Smooth muscle cell of the brain vasculature (primary cell): ENCODE measurements at regions not wholly inside any gene's neighbourhood (a gene's known extent, or its start where the extent isn't known, plus 50 kb on each side); places are given as distances from the start of the nearest gene placed in this dataset.
"Not testable (repeated sequence)": the region's sequence is repeated elsewhere in the genome, so short reads cannot be mapped to it uniquely, and the experiment has no call there.

ENCODE experiments used
- DNase-seq: peaks from one replicate; pipeline ENCODE4 v3.0.0-alpha.2; 2012; ENCODE audit warnings: low read depth, low spot score

- DNase-seq = no peak
Measured at GRCh38 chr12:92426332-92426731, 276.5 kb upstream of the PLEKHG7 start.

GRCh38 chr12:92425165-92425564, 277.6 kb upstream of the PLEKHG7 start:
- DNase-seq = no peak

GRCh38 chr12:92424338-92424737, 278.5 kb upstream of the PLEKHG7 start:
- peak; percentile 12 for DNase-seq

- DNase-seq = no peak
Measured at GRCh38 chr12:92421701-92422100, 276.1 kb upstream of the BTG1 start.

- DNase-seq = no peak
Measured at GRCh38 chr12:92421042-92421441, 275.4 kb upstream of the BTG1 start.

GRCh38 chr12:92419201-92419600, 273.6 kb upstream of the BTG1 start:
- no peak for DNase-seq

- DNase-seq = no peak
Measured at GRCh38 chr12:92418381-92418780, 272.7 kb upstream of the BTG1 start.

- no peak for DNase-seq
Measured at GRCh38 chr12:92417373-92417772, 271.7 kb upstream of the BTG1 start.

GRCh38 chr12:92416385-92416812, 270.8 kb upstream of the BTG1 start:
- no peak for DNase-seq

DNA sequence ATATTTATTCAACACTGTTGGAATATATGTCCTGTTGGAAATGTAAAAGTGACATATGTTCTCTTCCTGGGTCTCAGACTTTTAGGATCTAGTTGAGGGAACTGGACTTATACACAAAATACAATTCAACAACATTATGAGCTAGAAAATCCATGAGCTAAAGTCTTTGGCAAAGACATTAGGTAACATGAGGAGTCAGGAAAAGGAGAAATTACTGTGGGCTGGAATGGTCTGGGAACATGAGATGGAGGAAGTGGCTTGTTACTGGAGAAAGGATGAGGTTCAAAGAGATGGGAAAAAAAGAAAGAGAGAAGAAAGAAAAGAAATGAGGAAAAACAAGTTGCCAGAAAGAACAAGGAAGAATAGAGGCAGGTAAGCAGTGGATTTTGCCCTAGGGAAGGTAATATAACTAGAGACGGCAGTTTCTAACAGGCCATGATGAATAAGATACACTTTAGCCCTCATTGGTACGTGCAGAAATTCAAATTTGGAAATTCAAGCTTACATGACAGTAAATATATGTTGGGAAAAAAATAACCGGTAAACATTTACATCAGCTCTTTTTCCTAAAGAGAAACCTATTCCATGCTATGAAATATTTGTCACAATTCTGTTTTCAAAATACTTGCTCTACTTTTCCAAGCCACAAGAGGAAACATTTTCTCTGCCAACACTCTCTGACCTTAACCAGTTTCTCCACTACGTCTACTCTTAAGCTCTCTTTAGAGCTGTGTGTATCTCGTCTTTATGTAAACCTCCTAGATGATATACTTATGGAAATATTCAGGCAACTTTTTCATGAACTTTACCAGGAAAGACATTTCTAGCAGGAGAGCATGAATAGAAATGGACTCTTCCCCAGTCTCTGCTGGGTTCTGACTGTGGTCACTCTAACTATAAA, 268.8 kb upstream of the BTG1 start:
- no peak for DNase-seq

DNA sequence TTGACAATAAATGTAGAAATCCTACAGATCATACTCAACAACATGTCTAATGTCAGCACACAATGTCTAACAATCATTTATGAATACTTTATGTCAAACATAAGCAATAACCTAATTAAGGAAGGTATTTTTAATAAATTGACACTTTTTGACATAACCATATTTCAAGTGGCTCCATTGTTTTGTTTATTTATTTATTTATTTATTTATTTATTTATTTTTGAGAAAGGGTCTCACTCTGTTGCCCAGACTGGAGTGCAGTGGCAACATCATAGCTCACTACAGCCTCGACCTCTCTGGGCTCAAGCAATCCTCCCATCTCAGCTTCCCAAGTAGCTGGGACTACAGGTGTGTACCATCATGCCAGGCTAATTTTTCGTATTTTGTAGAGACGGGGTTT, 267.6 kb upstream of the BTG1 start:
- DNase-seq = no peak

GRCh38 chr12:92412856-92413255, 267.2 kb upstream of the BTG1 start:
- peak; percentile 15 for DNase-seq

DNA sequence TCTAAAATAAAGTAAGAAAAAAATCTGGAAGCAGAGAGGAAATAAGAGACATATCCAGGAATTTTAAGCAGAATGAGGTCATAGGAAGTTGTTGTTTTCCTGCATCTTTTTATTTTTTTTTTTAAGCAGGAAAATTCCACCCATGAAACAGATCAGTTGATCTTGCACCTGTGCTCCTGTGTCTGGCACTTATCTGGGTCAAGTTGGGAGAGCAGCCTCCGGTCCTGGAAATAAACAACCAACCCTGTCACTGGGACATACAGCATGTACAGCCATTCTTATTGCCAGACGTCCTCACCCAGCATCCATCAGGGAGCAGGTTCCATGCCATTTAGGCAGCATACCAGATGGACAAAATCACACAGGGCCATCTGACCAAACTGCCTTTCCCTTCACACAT, 266.0 kb upstream of the BTG1 start:
- no peak for DNase-seq

DNA sequence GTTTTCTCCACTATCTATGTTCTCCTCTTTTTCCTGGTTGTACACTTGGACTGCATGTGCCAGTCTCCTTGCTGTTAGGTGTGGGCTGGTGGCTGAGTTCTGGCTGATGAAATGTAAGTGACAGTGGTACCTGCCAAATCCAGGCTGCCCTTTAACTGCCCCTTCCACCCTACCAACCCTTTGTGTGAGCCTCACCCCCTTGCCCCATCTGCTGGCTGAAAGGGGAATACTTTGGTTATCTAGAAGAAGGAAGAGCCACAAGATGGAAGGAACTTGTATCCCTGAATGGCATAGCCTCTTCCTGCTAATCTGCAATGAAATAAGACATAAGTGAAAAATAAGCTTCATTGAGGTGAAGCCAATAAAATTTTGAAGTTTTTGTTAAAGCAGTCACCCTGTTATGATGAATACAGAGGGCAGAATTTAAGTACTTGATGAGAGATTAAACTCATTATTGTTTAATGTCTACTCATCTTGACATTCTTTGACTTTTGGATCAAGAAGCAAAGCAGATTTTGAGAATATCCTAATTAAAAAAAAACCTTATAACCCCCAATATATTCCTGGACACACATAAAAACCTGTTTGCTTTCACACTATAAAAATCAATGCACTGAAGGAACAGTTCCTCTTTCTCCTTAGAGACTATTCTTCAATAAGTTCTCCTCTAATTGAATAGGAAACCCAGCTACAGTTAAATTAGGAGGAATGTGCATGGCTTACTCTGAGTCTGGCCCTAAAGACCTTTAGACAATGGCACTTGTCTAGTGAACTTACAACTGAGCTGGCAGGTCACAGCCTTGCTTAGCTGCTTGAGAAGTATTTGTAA, 262.6 kb upstream of the BTG1 start:
- no peak for DNase-seq

DNA sequence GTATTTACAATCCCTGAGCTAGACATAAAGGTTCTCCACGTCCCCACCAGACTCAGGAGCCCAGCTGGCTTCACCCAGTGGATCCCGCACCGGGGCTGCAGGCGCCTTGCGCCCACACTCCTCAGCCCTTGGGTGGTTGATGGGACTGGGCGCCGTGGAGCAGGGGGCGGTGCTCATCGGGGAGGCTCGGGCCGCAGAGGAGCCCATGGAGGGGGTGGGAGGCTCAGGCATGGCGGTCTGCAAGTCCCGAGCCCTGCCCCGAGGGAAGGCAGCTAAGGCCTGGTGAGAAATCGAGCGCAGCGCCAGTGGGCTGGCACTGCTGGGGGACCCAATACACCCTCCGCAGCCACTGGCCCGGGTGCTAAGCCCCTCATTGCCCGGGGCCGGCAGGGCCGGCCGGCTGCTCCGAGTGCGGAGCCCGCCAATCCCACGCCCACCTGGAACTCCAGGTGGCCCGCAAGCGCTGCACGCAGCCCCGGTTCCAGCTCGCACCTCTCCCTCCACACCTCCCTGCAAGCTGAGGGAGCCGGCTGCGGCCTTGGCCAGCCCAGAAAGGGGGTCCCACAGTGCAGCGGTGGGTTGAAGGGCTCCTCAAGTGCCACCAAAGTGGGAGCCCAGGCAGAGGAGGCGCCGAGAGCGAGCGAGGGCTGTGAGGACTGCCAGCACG, 260.9 kb upstream of the BTG1 start:
- DNase-seq = not testable (repeated sequence)

DNA sequence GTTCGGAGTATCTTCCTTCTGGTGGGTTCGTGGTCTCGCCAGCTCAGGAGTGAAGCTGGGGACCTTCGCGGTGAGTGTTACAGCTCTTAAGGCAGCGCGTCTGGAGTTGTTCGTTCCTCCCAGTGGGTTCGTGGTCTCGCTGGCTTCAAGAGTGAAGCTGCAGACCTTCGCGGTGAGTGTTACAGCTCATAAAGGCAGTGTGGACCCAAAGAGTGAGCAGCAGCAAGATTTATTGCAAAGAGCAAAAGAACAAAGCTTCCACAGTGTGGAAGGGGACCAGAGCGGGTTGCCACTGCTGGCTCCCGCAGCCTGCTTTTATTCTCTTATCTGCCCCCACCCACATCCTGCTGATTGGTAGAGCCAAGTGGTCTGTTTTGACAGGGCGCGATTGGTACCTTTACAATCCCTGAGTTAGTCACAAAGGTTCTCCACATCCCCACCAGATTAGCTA, 260.2 kb upstream of the BTG1 start:
- not testable (repeated sequence) for DNase-seq

DNA sequence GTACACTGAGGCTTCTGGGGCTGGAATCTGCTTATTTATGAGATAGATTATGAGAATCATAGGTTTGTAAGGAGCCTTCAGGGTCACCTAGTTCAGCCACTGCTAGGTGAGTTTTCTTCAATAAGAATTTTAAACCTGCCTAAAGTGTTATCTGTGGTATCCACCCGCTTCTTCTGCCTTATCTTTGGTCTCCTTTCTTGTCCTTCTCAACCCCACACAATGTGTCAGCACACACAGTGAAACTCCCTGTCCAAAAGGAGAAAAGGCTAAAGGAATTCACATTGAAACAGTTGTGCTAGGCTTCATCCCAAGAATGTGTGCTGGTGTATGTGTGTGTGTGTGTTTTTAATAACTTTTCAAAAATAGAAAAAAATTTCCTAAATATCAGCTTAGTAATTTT, 259.3 kb upstream of the BTG1 start:
- no peak for DNase-seq

DNA sequence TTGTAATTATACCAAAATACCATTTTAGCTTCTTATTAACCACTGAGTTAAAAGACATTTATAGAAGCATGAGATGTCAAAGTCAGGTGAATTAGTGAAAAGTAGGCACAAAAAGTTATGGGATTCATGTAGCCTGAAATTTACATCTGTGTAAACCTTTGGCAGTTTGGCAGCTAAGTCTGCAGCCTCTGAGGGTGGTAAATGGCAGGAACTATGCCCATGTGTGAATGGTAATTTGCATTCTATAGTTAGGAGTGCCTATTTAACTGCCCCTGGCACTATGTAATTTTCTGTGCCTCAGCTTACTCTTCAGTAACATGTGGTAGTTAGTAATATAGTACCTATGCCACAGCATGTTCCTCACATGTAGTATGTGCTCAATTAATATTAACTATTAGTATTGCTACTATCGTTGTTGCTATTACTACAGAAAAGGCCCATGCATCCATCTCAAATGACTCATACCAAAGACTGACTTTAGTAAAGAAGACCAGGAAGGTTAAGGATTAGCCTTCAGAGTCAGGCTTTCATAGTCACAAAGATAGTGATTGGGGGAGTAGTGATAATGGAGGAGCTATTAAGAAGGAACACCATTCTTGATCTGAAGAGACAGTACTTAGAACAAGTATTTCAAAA, 258.7 kb upstream of the BTG1 start:
- DNase-seq = no peak

DNA sequence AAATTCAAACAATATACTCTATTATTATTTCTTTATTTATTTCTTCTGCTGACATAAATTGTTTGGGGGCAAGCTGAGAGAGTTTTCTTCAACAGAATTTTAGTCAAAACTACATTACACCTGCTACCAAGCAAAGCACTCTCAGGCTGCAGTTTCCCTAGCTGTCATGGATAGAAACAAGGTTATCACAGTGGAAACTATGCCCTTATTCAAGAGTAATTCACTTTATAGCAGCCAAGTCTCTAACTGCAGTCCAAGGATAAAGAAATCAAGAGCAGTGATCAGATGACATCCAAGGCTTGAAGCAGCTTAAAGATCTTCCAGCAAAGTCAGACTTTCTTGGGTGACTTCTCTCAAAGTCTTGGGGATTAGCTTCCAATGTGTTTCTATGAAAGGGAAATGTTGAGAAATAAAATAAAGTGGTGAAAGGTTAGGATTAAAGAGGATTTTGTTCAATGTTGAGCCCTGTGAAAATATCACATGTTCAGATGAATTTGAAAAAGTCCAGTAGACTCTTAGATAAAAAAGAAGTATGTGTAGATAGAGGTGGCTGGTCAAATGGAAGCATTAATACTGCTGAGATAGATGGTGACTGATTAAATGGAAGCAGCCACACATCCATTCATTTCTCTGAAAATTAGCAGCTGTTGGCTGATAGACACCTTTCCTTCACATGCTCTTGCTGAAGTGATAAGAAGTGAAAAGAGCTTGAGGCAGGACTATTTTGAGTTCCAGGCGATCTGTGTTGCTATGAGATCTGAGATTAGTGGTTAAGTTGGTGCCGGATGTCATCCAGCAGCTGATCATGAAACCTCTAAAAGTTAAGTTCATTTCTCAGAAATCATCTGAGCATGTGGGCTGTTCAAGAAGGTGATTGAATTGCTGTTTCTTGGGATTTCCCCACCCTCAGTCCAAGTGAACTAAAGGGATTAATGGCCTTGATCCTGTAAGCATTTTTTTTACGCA, 257.8 kb upstream of the BTG1 start:
- DNase-seq = no peak

- no peak for DNase-seq
Measured at GRCh38 chr12:92402415-92402814, 256.8 kb upstream of the BTG1 start.
